CMK (cell line): ENCODE measurements at regions not wholly inside any gene's neighbourhood (a gene's known extent, or its start where the extent isn't known, plus 50 kb on each side); places are given as distances from the start of the nearest gene placed in this dataset.
"Not testable (repeated sequence)": the region's sequence is repeated elsewhere in the genome, so short reads cannot be mapped to it uniquely, and the experiment has no call there.

ENCODE experiments used
- DNase-seq: peaks from one replicate; pipeline ENCODE4 v3.0.0-alpha.2; 2010; ENCODE audit warnings: low read depth

DNA sequence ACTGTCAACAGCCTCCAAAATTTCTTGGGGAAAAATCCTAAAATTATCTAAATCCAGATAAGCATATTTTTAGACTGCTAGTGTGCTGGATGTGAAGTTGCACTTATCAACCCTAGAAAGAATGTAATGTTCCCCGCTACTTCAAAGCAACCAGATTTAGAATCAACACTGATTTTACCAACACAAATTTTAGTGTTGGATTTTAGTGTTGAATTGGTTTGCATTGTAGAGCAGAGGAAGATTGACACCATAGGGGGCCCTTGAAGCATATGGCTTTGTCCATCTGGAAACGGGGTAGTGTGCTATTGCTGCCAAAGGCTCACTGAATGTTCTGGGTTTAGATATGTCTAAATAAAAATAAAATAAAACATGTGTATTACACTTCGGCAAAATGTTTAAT lies 126.3 kb upstream of the EMCN start:
- DNase-seq, result no peak

DNA sequence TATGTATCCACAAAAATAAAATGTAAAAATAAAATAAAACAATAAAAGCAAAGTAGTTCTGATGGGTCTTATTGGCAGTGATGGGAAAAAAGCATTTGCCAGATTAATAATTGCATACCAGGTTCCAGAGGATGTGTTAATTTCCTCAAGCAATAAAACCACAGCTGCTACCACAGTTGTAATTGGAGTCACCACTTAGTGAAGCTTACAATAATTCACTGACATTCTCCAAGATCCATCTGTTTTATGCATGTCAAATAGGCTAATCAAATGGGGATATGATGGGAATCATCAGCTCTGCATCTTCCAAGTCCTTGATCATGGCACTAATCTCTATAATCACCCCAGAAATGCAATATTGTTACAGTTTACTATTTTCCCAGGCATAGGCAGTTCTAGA lies 123.5 kb upstream of the EMCN start:
- DNase-seq, result no peak

DNA sequence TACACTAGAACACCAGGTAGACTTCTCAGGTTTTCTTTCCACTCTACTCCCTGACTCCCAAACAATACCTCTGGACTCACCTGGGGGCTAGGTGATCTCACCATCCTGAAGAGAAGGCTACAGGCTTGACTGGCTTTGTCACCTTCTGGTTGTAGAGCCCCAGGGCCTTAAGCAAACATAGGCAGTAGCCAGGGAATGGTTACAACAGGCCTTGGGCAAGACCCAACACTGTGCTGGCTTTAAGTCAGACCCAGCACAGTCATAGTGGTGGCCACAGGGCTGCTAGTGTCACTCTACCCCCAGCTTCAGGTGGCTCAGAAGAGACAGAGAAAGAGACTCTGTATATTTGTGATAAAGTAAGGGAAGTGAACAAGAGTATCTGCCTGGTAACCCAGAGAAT lies 118.1 kb upstream of the EMCN start:
- DNase-seq, result no peak

GRCh38 chr4:100633269-100633668 lies 115.4 kb upstream of the EMCN start:
- DNase-seq, result no peak

DNA sequence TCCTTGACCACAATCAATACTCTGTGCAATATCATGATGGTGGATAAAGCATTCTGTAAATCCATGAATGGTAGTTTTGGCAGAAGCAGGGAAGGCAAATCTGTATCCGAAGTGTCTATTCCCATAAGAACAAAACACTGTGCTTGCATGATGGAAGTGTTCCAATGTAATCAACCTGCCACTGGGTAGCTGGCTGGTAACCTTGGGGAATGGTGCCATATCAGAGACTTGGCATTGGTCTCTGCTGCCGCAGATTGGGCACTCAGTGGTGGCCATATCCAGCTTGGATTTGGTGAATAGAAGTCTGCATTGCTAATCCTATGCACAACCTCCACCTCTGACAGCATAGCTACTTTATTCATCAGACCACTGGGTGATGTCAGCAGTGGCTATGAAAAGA lies 114.3 kb upstream of the EMCN start:
- no peak for DNase-seq

DNA sequence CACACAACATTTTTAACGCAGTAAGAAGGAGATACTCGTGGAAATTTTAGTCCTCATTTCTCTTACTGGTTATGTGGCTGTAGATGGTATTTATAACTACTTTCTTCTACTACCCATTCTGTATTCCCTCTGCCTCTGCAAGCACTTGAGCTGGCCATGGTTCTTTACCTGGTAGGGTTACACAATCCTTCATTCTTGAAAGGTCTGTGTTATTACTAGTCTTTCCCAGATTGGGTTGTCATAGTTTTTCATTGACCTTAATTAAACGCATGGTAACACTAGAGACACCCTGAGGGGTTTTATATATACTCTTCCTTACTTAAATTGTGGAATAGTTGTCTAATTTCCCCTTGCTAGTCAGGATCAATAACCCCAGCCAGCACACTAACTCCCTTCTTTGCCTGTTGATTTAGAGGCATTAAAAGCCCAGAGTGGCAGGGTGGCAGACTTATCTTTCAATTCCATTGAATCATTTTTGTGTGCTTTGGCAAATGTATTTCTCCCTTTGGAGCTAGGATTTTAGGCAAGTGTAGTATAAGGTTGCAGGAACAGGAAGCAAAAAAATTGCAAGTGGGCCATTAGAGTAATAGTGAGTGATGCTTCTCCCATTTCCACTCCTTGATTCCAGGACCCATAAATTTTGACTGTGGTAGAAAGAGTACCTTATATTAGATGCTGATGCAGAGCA lies 113.6 kb upstream of the EMCN start:
- no peak for DNase-seq

GRCh38 chr4:100630341-100630740 lies 112.5 kb upstream of the EMCN start:
- no peak for DNase-seq

DNA sequence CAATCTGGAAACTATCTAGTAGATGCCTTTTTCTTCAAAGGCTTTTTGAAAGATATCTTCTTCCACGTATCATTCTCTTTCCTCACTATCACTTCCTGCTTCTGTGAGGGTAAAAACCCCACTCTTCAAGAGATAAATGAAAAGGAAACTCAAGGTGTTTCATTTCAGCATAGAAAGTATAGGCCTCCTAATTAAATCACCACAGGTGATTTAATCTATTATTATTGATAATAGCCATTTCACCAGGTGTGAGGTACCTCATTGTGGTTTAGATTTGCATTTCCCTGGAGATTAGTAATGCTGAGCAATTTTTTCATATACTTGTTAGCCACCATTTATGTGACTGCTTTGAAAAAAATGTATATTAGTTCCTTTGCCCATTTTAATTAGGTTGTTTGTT lies 92.0 kb upstream of the EMCN start:
- DNase-seq, result no peak

- not testable (repeated sequence) for DNase-seq
Measured at GRCh38 chr4:100608651-100609050, 90.8 kb upstream of the EMCN start.

GRCh38 chr4:100605144-100605543 lies 87.3 kb upstream of the EMCN start:
- DNase-seq, result no peak

- DNase-seq, result no peak
Measured at GRCh38 chr4:100593935-100594334, 76.1 kb upstream of the EMCN start.

GRCh38 chr4:100591161-100591876 lies 73.5 kb upstream of the EMCN start:
- no peak for DNase-seq

DNA sequence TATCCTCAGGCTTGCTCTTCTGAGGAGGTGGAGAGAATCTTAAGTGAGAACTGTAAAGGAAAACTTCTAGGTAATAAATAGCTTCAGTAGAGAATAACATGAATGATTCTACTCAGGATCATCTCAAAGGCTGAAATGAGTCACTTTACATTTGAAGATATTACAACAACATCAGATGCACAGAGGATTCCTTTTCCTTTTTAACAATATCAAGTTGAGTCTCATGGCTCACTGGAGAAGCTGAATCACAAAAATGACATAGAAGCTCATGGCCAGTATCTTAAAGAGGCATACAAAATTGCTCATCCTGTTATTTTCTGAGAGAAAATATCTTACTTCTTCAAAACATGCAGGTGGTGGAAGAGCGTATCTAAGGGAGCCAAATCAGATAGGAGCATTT lies 72.5 kb upstream of the EMCN start:
- no peak for DNase-seq

DNA sequence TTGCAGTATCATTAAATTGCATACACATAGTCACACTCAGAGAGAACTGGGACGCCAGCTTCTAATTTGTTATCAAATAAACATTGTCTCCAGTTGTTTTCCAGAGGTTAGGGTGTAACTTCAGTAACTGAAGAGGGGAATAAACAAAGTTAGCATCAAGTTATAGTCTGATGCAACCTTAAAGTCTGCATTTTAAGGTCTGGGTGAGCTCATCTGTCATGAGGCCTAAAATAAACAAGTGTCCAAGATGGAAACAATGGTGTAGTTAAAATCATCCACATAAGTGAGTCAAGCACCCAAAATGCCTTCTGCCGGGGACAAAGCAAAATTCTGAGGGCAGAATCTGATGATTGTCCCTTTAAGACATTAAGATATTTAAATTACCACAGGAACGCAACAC lies 70.3 kb upstream of the EMCN start:
- DNase-seq, result no peak

- no peak for DNase-seq
Measured at GRCh38 chr4:100582146-100582545, 64.3 kb upstream of the EMCN start.

GRCh38 chr4:100581337-100581736 lies 63.5 kb upstream of the EMCN start:
- DNase-seq, result no peak

- no peak for DNase-seq
Measured at GRCh38 chr4:100576570-100576969, 58.7 kb upstream of the EMCN start.

GRCh38 chr4:100574607-100575006 lies 56.8 kb upstream of the EMCN start:
- DNase-seq, result no peak

GRCh38 chr4:100569196-100569595 lies 51.4 kb upstream of the EMCN start:
- no peak for DNase-seq
